GM21737 (cell line): ENCODE measurements at regions not wholly inside any gene's neighbourhood (a gene's known extent, or its start where the extent isn't known, plus 50 kb on each side); places are given as distances from the start of the nearest gene placed in this dataset.
"Not testable (repeated sequence)": the region's sequence is repeated elsewhere in the genome, so short reads cannot be mapped to it uniquely, and the experiment has no call there.

Experiments used
- ATAC-seq: cut with Tn5 transposase; IDR thresholded peaks from one replicate; pipeline ENCODE4 v1.9.1; 2021; ENCODE audit warnings: mild to moderate bottlenecking, moderate library complexity; ENCODE audit not compliant: unreplicated experiment

- no peak for ATAC-seq
Measured at GRCh38 chr6:100101644-100102043, 107.6 kb upstream of the MCHR2 start.

- no peak for ATAC-seq
Measured at GRCh38 chr6:100100776-100101175, 106.8 kb upstream of the MCHR2 start.

- ATAC-seq = no peak
Measured at GRCh38 chr6:100099189-100100074, 105.4 kb upstream of the MCHR2 start.

GRCh38 chr6:100096936-100097335 lies 102.9 kb upstream of the MCHR2 start:
- no peak for ATAC-seq

GRCh38 chr6:100096341-100096740 lies 102.3 kb upstream of the MCHR2 start:
- ATAC-seq = no peak

- ATAC-seq = no peak
Measured at GRCh38 chr6:100093405-100093804, 99.4 kb upstream of the MCHR2 start.

- no peak for ATAC-seq
Measured at GRCh38 chr6:100088009-100088408, 94.0 kb upstream of the MCHR2 start.

GRCh38 chr6:100084991-100085364 lies 91.0 kb upstream of the MCHR2 start:
- ATAC-seq = no peak

GRCh38 chr6:100084316-100084990 lies 90.4 kb upstream of the MCHR2 start:
- ATAC-seq = no peak

- ATAC-seq = no peak
Measured at GRCh38 chr6:100078509-100078908, 84.5 kb upstream of the MCHR2 start.

GRCh38 chr6:100065348-100065747 lies 71.3 kb upstream of the MCHR2 start:
- ATAC-seq = no peak

GRCh38 chr6:100062621-100063020 lies 68.6 kb upstream of the MCHR2 start:
- ATAC-seq = no peak

- ATAC-seq = no peak
Measured at GRCh38 chr6:100057941-100058340, 63.9 kb upstream of the MCHR2 start.

- no peak for ATAC-seq
Measured at GRCh38 chr6:100050550-100050949, 56.5 kb upstream of the MCHR2 start.

- not testable (repeated sequence) for ATAC-seq
Measured at GRCh38 chr6:100043961-100044360, 49.9 kb upstream of the MCHR2 start.
